SK-N-SH (cell line): ENCODE measurements at regions not wholly inside any gene's neighbourhood (a gene's known extent, or its start where the extent isn't known, plus 50 kb on each side); places are given as distances from the start of the nearest gene placed in this dataset.

ENCODE experiments used
- CTCF ChIA-PET: fragments of 300-600, 350-600 bp; formaldehyde crosslinking; extraction: SDS; loops from one replicate; lab custom pipeline; 2021; lab: Yijun Ruan, JAX
- POLR2A ChIA-PET: fragments of 350-600 bp; sonication (Branson Sonifier 250); formaldehyde crosslinking; extraction: SDS; loops from one replicate; lab custom pipeline; 2020; ENCODE audit warnings: antibody characterized with exemption, inconsistent platforms; lab: Yijun Ruan, JAX
- DNase-seq: peaks from one replicate; pipeline ENCODE4 v3.0.0; 2012
- H2AFZ ChIP-seq: fragments of 200-600 bp; sonication (generic); 2 replicates; pipeline ENCODE4 v1.8.1; 2016; ENCODE audit warnings: antibody characterized with exemption, mild to moderate bottlenecking, low read depth
- H3F3A ChIP-seq: fragments of 200-600 bp; sonication (generic); replicated peaks from 2 replicates; pipeline ENCODE3; 2016; ENCODE audit warnings: antibody characterized with exemption, mild to moderate bottlenecking; ENCODE audit not compliant: insufficient read depth
- H3K27ac ChIP-seq, 2 experiments: fragments of 200-500 bp in 1 of 2; fragments of 200-600 bp in 1 of 2; sonication (Bioruptor generic) in 1 of 2; sonication (generic), shearing (Covaris generic) in 1 of 2; 2 replicates each; pipeline versions ENCODE4 v1.5.1 to v1.6.1; 2014 to 2016; ENCODE audit warnings: low read depth in 2 of 2, inconsistent platforms in 1 of 2, low read length in 1 of 2, mild to moderate bottlenecking in 1 of 2, mixed read lengths in 1 of 2
- H3K27me3 ChIP-seq: fragments of 200-600 bp; sonication (generic), shearing (Covaris generic); 2 replicates; pipeline ENCODE4 v1.6.1; 2016; ENCODE audit warnings: mixed run types; ENCODE audit not compliant: insufficient read depth
- H3K36me3 ChIP-seq, 2 experiments: fragments of 200-500 bp in 1 of 2; fragments of 200-600 bp in 1 of 2; sonication (Bioruptor generic) in 1 of 2; sonication (generic) in 1 of 2; replicated peaks in 1 of 2; 2 replicates each; pipeline versions ENCODE3 to v1.5.1; 2014 to 2016; ENCODE audit warnings: low read length in 1 of 2, mild to moderate bottlenecking in 1 of 2; ENCODE audit not compliant: insufficient read depth in 2 of 2, control insufficient read depth in 1 of 2
- H3K4me1 ChIP-seq, 2 experiments: fragments of 200-500 bp in 1 of 2; fragments of 200-600 bp in 1 of 2; sonication (Bioruptor generic) in 1 of 2; sonication (generic), shearing (Covaris generic) in 1 of 2; 2 replicates each; pipeline versions ENCODE4 v1.5.1 to v1.6.1; 2014 to 2016; ENCODE audit warnings: low read depth in 1 of 2, low read length in 1 of 2, mixed run types in 1 of 2; ENCODE audit not compliant: insufficient read depth in 2 of 2, control insufficient read depth in 1 of 2
- H3K4me2 ChIP-seq: fragments of 200-600 bp; sonication (generic), shearing (Covaris generic); 2 replicates; pipeline ENCODE4 v1.6.1; 2017; ENCODE audit warnings: mixed run types
- H3K4me3 ChIP-seq, 2 experiments: fragments of 200-500 bp in 1 of 2; fragments of 200-600 bp in 1 of 2; sonication (Bioruptor generic) in 1 of 2; sonication (generic), shearing (Covaris generic) in 1 of 2; 2 replicates each; pipeline versions ENCODE4 v1.5.1 to v1.8.1; 2014 to 2016; ENCODE audit warnings: low read depth in 2 of 2, inconsistent platforms in 1 of 2, low read length in 1 of 2, mild to moderate bottlenecking in 1 of 2, mixed read lengths in 1 of 2, moderate library complexity in 1 of 2
- H3K79me2 ChIP-seq: fragments of 200-600 bp; sonication (generic); 2 replicates; pipeline ENCODE4 v1.8.1; 2017; ENCODE audit warnings: mild to moderate bottlenecking; ENCODE audit not compliant: insufficient read depth
- H3K9ac ChIP-seq: fragments of 200-600 bp; sonication (generic); 2 replicates; pipeline ENCODE4 v1.6.1; 2017; ENCODE audit warnings: mixed run types
- H3K9me2 ChIP-seq: fragments of 200-600 bp; sonication (generic); 2 replicates; pipeline ENCODE4 v1.6.1; 2017; ENCODE audit warnings: mixed run types
- H3K9me3 ChIP-seq: fragments of 200-600 bp; sonication (generic); 2 replicates; pipeline ENCODE4 v1.6.1; 2017; ENCODE audit warnings: mixed run types, mild to moderate bottlenecking, moderate library complexity
- H4K20me1 ChIP-seq: fragments of 200-600 bp; sonication (generic); 2 replicates; pipeline ENCODE4 v1.6.1; 2017; ENCODE audit warnings: mild to moderate bottlenecking, mixed run types; ENCODE audit not compliant: insufficient read depth
- CHD2 ChIP-seq: fragments of 150-350 bp; IDR thresholded peaks from 2 replicates; pipeline ENCODE4 v1.6.1; 2018; ENCODE audit warnings: low read length; ENCODE audit not compliant: partially characterized antibody
- FOXM1 ChIP-seq: IDR thresholded peaks from 2 replicates; pipeline ENCODE4 v1.4.0; 2012; ENCODE audit warnings: low read depth, mild to moderate bottlenecking
- GATA2 ChIP-seq: sonication (generic); formaldehyde crosslinking; IDR thresholded peaks from 2 replicates; pipeline ENCODE4 v1.5.0; 2020; ENCODE audit warnings: mild to moderate bottlenecking, missing genetic modification reagents
- JUND ChIP-seq: IDR thresholded peaks from 2 replicates; pipeline ENCODE4 v1.4.0; 2012
- MAX ChIP-seq: IDR thresholded peaks from 2 replicates; pipeline ENCODE4 v1.4.0; 2012; ENCODE audit warnings: low read depth
- MXI1 ChIP-seq: IDR thresholded peaks from 2 replicates; pipeline ENCODE4 v1.6.1; 2012; ENCODE audit warnings: mild to moderate bottlenecking, low read depth, low read length, improper control_type of control experiment
- NFIC ChIP-seq: IDR thresholded peaks from 2 replicates; pipeline ENCODE4 v1.4.0; 2012; ENCODE audit warnings: borderline replicate concordance
- PBX3 ChIP-seq: IDR thresholded peaks from 2 replicates; pipeline ENCODE4; 2012
- POLR2AphosphoS5 ChIP-seq: IDR thresholded peaks from 2 replicates; pipeline ENCODE4 v1.6.1; 2012; ENCODE audit warnings: low read depth, low read length
- RCOR1 ChIP-seq: fragments of 150-350 bp; IDR thresholded peaks from 2 replicates; pipeline ENCODE4 v1.6.1; 2017; ENCODE audit warnings: antibody characterized with exemption, low read length
- TCF12 ChIP-seq: IDR thresholded peaks from 2 replicates; pipeline ENCODE4 v1.4.0; 2012
- TEAD4 ChIP-seq: IDR thresholded peaks from 2 replicates; pipeline ENCODE4 v1.4.0; 2012; ENCODE audit warnings: mild to moderate bottlenecking, borderline replicate concordance; ENCODE audit not compliant: insufficient read depth
- ZBTB33 ChIP-seq: IDR thresholded peaks from 2 replicates; pipeline ENCODE4 v1.4.0; 2012; ENCODE audit warnings: low read depth, borderline replicate concordance
- WGBS: methylation state at CpG from one replicate; pipeline ENCODE4 v1.1.6; 2017; ENCODE audit warnings: low lambda C conversion rate; 5-methylcytosine and 5-hydroxymethylcytosine counted together

GRCh38 chr6:10101551-10102252 lies 313.2 kb downstream of the TFAP2A start:
- Histone ChIP-seq H4K20me1 (no peaks in the 10 kb centered on the region), H3K4me1 (peaks cover 0 to 10% of the 10 kb centered on the region in 2 experiments; a peak in 1 of 4 replicates), H3K9me3 (no peaks in the 10 kb centered on the region), H3K4me3 (no peak overlapping the region), H3K36me3 (no peaks in the 10 kb centered on the region), H3K9ac (no peak overlapping the region), H3K9me2 (no peaks in the 10 kb centered on the region), H3K27ac (no peak overlapping the region), H2AFZ (no peak overlapping the region), H3F3A (no peaks in the 10 kb centered on the region)
- WGBS, result 21% methylated on average over 4 of the region's 4 CpGs
- ChIA-PET POLR2A (no interaction called here), CTCF (no interaction called here)
- no peak for TF ChIP-seq CHD2
- TF ChIP-seq MXI1, result no peak
- TF ChIP-seq TCF12, result no peak
- no peak for TF ChIP-seq POLR2AphosphoS5
- no peak for TF ChIP-seq FOXM1
- no peak for TF ChIP-seq TEAD4
- TF ChIP-seq NFIC, result no peak
- TF ChIP-seq PBX3, result no peak
- TF ChIP-seq, all 33 proteins: peak for 0
- H3K27me3 ChIP-seq, result peaks cover 6% of the 10 kb centered on the region; the same call in 1 of the 2 replicates
- no peak for DNase-seq
- no peak overlapping the region for H3K4me2 ChIP-seq
- no peaks in the 10 kb centered on the region for H3K79me2 ChIP-seq

GRCh38 chr6:10099529-10100140 lies 315.2 kb downstream of the TFAP2A start:
- CTCF ChIA-PET, result no interaction called here
- Histone ChIP-seq H4K20me1 (no peaks in the 10 kb centered on the region), H3K4me1 (peaks cover 0 to 10% of the 10 kb centered on the region in 2 experiments; a peak in 1 of 4 replicates), H3F3A (no peaks in the 10 kb centered on the region), H3K9ac (no peak overlapping the region), H3K27ac (no peak overlapping the region), H3K9me3 (no peaks in the 10 kb centered on the region), H2AFZ (peak overlapping the region; percentile 52; the same call in 1 of the 2 replicates), H3K79me2 (no peaks in the 10 kb centered on the region), H3K4me3 (peak overlapping the region; percentile 29 to 56; a peak in 2 of 4 replicates), H3K27me3 (peaks cover 6% of the 10 kb centered on the region; the same call in 1 of the 2 replicates), H3K9me2 (no peaks in the 10 kb centered on the region), H3K36me3 (no peaks in the 10 kb centered on the region), H3K4me2 (peak overlapping the region; percentile 73)
- WGBS, result 19% methylated on average over 9 of the region's 9 CpGs
- TF ChIP-seq ZBTB33 (no peak), GATA2 (CRISPR knock-in tag) (no peak), TEAD4 (no peak), MAX (no peak), JUND (no peak), MXI1 (0 out of 2 replicates have a peak, but pooled peaks have one; percentile 5), NFIC (no peak), RCOR1 (no peak)
- DNase-seq, result no peak
- POLR2A ChIA-PET, result no interaction called here
